D721Med (cell line): ENCODE measurements at regions not wholly inside any gene's neighbourhood (a gene's known extent, or its start where the extent isn't known, plus 50 kb on each side); places are given as distances from the start of the nearest gene placed in this dataset.
"Not testable (repeated sequence)": the region's sequence is repeated elsewhere in the genome, so short reads cannot be mapped to it uniquely, and the experiment has no call there.

ENCODE experiments used
- DNase-seq: peaks from one replicate; pipeline ENCODE4 v3.0.0; 2011; ENCODE audit warnings: low spot score; ENCODE audit not compliant: insufficient read length
- FAIRE-seq: peaks from 2 replicates; lab custom pipeline; 2011; peaks lifted over from hg19 to GRCh38; lab: Jason Lieb, UNC
- CTCF ChIP-seq: IDR thresholded peaks from 2 replicates; pipeline ENCODE4 v1.5.1; 2012; ENCODE audit warnings: mild to moderate bottlenecking, control low read depth; ENCODE audit not compliant: insufficient read depth; ENCODE audit errors: missing control alignments

DNA sequence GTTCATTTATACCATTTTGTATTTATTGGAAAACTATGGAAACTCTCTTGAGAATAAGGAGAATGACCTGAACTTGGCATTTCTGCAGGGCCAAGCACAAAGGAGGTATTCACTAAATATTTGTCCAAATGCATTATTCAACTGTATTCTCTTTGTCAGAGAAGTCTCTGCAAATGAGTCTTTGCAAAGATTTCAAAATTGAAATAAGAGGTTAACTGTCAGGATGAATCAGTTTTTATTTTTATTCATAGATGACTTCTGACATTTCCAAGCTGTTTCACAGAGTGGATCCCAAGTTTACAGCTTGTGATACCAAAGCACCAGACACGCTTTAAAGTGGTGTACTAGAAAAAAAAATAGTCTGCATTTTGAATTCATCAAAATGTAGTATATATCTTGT, 131.6 kb downstream of the UTRN start:
- FAIRE-seq: no peak
- no peak for DNase-seq
- no peak for TF ChIP-seq CTCF

GRCh38 chr6:144417681-144418080, 132.5 kb downstream of the UTRN start:
- no peak for TF ChIP-seq CTCF

DNA sequence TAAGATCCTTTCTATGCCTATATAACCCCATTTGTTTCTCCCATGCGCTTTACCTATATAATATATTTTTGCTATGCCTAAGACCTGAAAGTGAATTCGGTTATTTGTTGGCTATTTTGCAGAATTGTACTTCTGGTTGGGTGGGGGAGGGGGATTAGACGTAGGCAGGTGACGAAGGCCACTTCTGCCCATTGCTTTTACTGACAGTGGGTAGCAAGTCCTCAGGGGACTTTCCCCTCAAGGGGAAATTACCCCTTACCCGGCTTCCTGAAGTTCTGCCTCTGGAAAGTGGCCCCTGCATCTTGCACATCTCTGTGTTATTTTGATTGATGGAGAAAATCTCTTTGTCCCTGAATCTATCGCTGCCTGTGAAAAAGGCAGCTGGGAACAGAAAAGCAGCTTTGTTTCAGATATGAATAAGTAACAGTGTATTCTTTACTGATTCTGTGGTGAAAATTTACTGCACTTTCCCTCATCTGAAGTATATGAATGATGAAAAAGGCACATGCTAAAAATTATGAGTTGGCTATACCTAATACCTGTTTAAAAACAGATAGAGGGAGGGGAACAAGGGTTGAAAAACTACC, 133.9 kb downstream of the UTRN start:
- DNase-seq: no peak
- FAIRE-seq: no peak
- TF ChIP-seq CTCF: no peak

More at GRCh38 chr6:144417681-144418080, 132.5 kb downstream of the UTRN start:
- FAIRE-seq (no peak), DNase-seq (no peak)

- FAIRE-seq: no peak
- TF ChIP-seq CTCF: no peak
- DNase-seq: no peak
Observed at GRCh38 chr6:144423167-144423566, 138.0 kb downstream of the UTRN start.

- TF ChIP-seq CTCF: no peak
- FAIRE-seq (no peak), DNase-seq (no peak)
Observed at GRCh38 chr6:144429753-144430152, 144.6 kb downstream of the UTRN start.

DNA sequence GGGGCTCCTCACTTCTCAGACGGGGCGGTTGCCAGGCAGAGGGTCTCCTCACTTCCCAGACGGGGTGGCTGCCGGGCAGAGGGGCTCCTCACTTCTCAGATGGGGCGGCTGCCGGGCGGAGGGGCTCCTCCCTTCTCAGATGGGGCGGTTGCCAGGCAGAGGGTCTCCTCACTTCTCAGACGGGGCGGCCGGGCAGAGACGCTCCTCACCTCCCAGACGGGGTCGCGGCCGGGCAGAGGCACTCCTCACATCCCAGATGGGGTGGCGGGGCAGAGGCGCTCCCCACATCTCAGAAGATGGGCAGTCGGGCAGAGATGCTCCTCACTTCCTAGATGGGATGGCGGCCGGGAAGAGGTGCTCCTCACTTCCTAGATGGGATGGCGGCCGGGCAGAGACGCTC, 148.3 kb downstream of the UTRN start:
- DNase-seq, FAIRE-seq: not testable (repeated sequence)

DNA sequence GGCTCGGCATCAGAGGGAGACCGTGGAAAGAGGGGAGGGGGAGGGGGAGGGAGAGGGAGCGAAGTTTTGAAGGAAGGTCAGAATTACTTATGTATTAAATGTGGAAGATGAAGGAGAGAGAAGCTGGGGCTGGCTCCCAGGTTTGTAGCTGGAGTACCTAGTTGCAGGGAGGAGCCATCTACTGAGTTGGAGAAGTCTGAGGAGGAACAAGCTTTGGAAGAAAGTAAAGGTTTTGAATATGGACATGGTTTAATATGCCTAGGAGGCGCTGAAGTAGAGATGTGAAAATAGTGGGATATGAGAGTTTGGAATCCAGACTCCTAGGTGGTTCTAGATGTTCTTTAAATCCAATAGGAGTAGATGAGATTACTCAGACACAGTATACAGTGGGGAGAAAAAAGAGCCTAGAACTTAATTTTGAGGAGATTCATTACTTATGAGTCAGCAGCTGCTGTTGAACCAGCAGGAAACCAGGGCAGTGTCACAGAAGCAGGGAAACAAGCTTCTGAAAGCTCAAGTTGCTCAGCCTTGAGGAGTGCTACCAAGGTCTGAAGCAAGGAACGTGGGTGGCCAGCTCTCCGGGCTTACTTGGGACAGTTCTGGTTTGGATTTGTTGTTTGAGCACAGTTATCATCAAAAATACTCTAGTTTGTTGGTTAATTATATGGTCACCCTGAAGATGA, 149.3 kb downstream of the UTRN start:
- no peak for TF ChIP-seq CTCF
- FAIRE-seq: no peak
- no peak for DNase-seq
